ENCODE measurements at regions not wholly inside any gene's neighbourhood (a gene's known extent, or its start where the extent isn't known, plus 50 kb on each side); places are given as distances from the start of the nearest gene placed in this dataset.

DNA sequence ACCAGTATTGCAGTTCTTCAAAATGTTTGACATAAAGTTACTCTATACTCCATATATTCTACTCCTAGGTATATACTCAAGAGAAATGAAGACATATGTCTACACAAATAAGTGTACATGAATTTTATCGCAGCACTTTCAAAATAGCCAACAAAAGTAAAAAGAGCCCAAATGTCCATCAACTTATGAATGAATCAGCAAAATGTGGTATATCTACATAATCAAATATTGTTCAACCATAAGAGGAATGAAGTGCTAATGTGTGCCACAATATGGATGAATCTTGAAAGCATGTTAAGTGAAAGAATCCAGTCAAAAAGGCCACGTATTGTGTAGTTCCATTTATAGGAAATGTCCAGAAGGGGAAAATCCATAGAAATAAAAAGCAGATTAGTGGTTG is 98.6 kb upstream of the F3 start:
- H3K4me3 ChIP-seq (ENCODE audit: low read length in 2 of 2), result no peak overlapping the region
- no peaks in the 10 kb centered on the region for H3K4me1 ChIP-seq (ENCODE audit: insufficient read depth, low read length)
- Mint-ChIP-seq H3K36me3 (no peaks in the 10 kb centered on the region), H3K9me3 (peaks cover 0 to 4% (median 0%) of the 10 kb centered on the region in 8 donors), H3K27ac (no peak overlapping the region), H3K4me3 (no peak overlapping the region), H3K27me3 (no peaks in the 10 kb centered on the region), H3K4me1 (no peaks in the 10 kb centered on the region)
- DNase-seq, result no peak
- no peaks in the 10 kb centered on the region for H3K36me3 ChIP-seq (ENCODE audit: insufficient read depth, low read length)
- CTCF ChIA-PET (ENCODE audit: partially characterized antibody), result no interaction called here
- no peaks in the 10 kb centered on the region for H3K9me3 ChIP-seq (ENCODE audit: control insufficient read depth in 1 of 2, low read length in 2 of 2)
- no peak overlapping the region for H3K27ac ChIP-seq (ENCODE audit: low read depth, low read length)
- intact Hi-C loops (cut with micrococcal nuclease), result no loop called here
- no peaks in the 10 kb centered on the region for H3K27me3 ChIP-seq (ENCODE audit: insufficient read depth, low read length)
- POLR2A ChIA-PET (ENCODE audit: partially characterized antibody), result no interaction called here

DNA sequence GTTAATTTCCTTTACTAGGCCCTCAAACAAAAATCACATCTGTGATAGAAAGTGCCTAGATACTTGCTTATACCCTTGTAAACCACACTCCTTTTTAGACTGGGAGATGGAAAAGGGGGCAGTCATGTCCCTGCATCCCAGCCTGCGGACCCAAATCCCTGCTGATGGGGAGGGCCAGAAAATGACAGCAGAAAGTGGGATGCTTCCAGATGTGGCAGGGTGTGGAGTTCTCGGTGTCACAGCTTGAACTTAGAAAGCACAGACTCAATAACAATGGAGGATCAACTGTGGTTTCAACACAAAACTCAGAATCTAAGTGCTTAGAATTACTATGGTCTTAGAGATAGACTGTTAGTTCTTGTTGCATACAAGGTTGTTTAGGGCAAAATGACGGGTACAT is 95.6 kb upstream of the F3 start:
- Histone ChIP-seq H3K27ac (ENCODE audit: low read depth, low read length) (no peak overlapping the region), H3K4me3 (ENCODE audit: low read length in 2 of 2) (no peak overlapping the region), H3K9me3 (ENCODE audit: control insufficient read depth in 1 of 2, low read length in 2 of 2) (no peaks in the 10 kb centered on the region), H3K4me1 (ENCODE audit: insufficient read depth, low read length) (no peaks in the 10 kb centered on the region), H3K36me3 (ENCODE audit: insufficient read depth, low read length) (no peaks in the 10 kb centered on the region), H3K27me3 (ENCODE audit: insufficient read depth, low read length) (no peaks in the 10 kb centered on the region)
- H3K4me1 Mint-ChIP-seq, result no peaks in the 10 kb centered on the region
- no peak overlapping the region for H3K27ac Mint-ChIP-seq
- H3K27me3 Mint-ChIP-seq, result peaks cover 1 to 3% of the 10 kb centered on the region in 2 donors
- CTCF ChIA-PET (ENCODE audit: partially characterized antibody), result no interaction called here
- H3K9me3 Mint-ChIP-seq, result peaks cover 0 to 5% (median 0%) of the 10 kb centered on the region in 8 donors
- H3K36me3 Mint-ChIP-seq, result no peaks in the 10 kb centered on the region
- H3K4me3 Mint-ChIP-seq, result no peak overlapping the region
- no peak for DNase-seq
- intact Hi-C loops (cut with micrococcal nuclease), result no loop called here
- POLR2A ChIA-PET (ENCODE audit: partially characterized antibody), result no interaction called here

DNA sequence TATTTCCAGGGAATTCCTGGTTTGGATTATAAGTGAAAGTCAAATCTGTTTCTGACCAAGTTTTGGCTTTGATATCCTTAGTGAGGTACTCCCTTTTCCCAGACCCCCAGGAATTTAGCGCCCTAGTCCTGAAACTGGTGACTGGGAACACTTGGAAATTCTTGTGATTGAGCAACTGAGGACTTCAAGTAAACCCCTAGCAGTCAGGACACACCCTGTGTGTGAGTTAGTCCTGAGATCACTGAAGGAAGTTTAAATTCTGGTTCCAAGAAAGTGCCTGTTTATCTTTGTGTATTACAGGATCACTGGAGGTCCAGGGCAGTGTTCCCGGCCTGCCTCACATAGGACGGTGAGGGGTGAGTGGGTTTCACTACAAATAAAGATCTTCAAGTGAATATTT is 95.1 kb upstream of the F3 start:
- no peaks in the 10 kb centered on the region for H3K4me1 Mint-ChIP-seq
- no peak overlapping the region for H3K4me3 Mint-ChIP-seq
- H3K27ac Mint-ChIP-seq, result no peak overlapping the region
- H3K27me3 ChIP-seq (ENCODE audit: insufficient read depth, low read length), result no peaks in the 10 kb centered on the region
- no peak overlapping the region for H3K27ac ChIP-seq (ENCODE audit: low read depth, low read length)
- H3K27me3 Mint-ChIP-seq, result peaks cover 1 to 3% of the 10 kb centered on the region in 2 donors
- ChIA-PET POLR2A (ENCODE audit: partially characterized antibody) (no interaction called here), CTCF (ENCODE audit: partially characterized antibody) (no interaction called here)
- intact Hi-C loops (cut with micrococcal nuclease), result no loop called here
- H3K36me3 ChIP-seq (ENCODE audit: insufficient read depth, low read length), result no peaks in the 10 kb centered on the region
- H3K9me3 ChIP-seq (ENCODE audit: control insufficient read depth in 1 of 2, low read length in 2 of 2), result no peaks in the 10 kb centered on the region
- H3K4me1 ChIP-seq (ENCODE audit: insufficient read depth, low read length), result no peaks in the 10 kb centered on the region
- no peaks in the 10 kb centered on the region for H3K36me3 Mint-ChIP-seq
- no peak overlapping the region for H3K4me3 ChIP-seq (ENCODE audit: low read length in 2 of 2)
- DNase-seq, result no peak
- peaks cover 0 to 5% (median 0%) of the 10 kb centered on the region in 8 donors for H3K9me3 Mint-ChIP-seq

DNA sequence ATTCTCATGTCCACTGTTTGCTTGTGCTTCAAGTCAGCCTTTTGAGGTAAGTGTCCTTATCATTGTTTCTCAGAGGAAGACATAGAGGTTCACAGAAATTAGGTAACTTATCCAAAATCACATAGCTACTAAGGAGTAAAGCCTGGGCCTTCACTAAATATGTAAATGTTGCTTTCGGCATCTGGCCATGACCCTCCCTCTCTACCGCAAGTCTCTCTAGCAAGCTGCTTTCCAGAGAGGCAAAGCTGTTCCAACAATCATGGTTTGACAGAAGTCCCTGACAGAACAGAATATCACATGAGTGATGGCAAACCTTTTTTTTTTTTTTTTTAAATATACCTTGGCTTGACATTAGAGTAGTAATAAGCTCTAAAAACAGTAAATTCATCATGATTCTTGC is 94.5 kb upstream of the F3 start:
- peaks cover 0 to 5% (median 0%) of the 10 kb centered on the region in 8 donors for H3K9me3 Mint-ChIP-seq
- Histone ChIP-seq H3K4me3 (ENCODE audit: low read length in 2 of 2) (no peak overlapping the region), H3K27me3 (ENCODE audit: insufficient read depth, low read length) (no peaks in the 10 kb centered on the region), H3K27ac (ENCODE audit: low read depth, low read length) (no peak overlapping the region), H3K9me3 (ENCODE audit: control insufficient read depth in 1 of 2, low read length in 2 of 2) (no peaks in the 10 kb centered on the region), H3K36me3 (ENCODE audit: insufficient read depth, low read length) (no peaks in the 10 kb centered on the region), H3K4me1 (ENCODE audit: insufficient read depth, low read length) (no peaks in the 10 kb centered on the region)
- H3K4me1 Mint-ChIP-seq, result no peaks in the 10 kb centered on the region
- peaks cover 1 to 3% of the 10 kb centered on the region in 2 donors for H3K27me3 Mint-ChIP-seq
- no peak for DNase-seq
- H3K27ac Mint-ChIP-seq, result no peak overlapping the region
- intact Hi-C loops (cut with micrococcal nuclease), result no loop called here
- no peak overlapping the region for H3K4me3 Mint-ChIP-seq
- ChIA-PET POLR2A (ENCODE audit: partially characterized antibody) (no interaction called here), CTCF (ENCODE audit: partially characterized antibody) (no interaction called here)
- no peaks in the 10 kb centered on the region for H3K36me3 Mint-ChIP-seq

DNA sequence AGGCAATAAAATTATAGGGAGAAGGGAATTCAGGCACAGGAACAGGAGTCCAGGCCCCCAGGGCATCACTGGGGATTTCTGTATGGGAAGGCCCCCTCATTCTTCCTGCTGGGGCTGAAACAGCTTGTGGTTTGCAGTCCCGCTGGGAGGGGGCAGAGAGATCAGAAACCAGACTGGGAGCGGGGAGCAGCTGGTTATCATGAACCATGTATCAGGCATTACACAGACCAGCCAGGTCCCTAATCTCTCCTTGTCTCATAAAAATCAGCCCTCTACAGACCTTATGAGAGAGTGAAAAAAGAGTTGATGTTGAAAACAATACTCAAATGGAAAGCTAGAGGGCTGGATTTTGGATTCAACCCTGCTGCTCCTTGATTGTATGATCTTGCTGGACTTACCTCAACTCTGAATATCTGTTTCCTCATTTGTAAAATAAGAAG is 93.4 kb upstream of the F3 start:
- Mint-ChIP-seq H3K4me1 (no peaks in the 10 kb centered on the region), H3K27me3 (peaks cover 1 to 3% of the 10 kb centered on the region in 2 donors), H3K36me3 (no peaks in the 10 kb centered on the region), H3K9me3 (peaks cover 0 to 3% (median 0%) of the 10 kb centered on the region in 8 donors), H3K4me3 (no peak overlapping the region), H3K27ac (no peak overlapping the region)
- Histone ChIP-seq H3K9me3 (ENCODE audit: control insufficient read depth in 1 of 2, low read length in 2 of 2) (no peaks in the 10 kb centered on the region), H3K36me3 (ENCODE audit: insufficient read depth, low read length) (no peaks in the 10 kb centered on the region), H3K4me1 (ENCODE audit: insufficient read depth, low read length) (no peaks in the 10 kb centered on the region), H3K27ac (ENCODE audit: low read depth, low read length) (no peak overlapping the region), H3K4me3 (ENCODE audit: low read length in 2 of 2) (no peak overlapping the region), H3K27me3 (ENCODE audit: insufficient read depth, low read length) (peaks cover 4% of the 10 kb centered on the region)
- DNase-seq, result no peak
- intact Hi-C loops (cut with micrococcal nuclease), result no loop called here
- ChIA-PET CTCF (ENCODE audit: partially characterized antibody) (no interaction called here), POLR2A (ENCODE audit: partially characterized antibody) (interaction anchor here (0.6 kb wide), 1 partner anchor 301 kb away, joined by 4 read pairs; no protein-coding TSS in a partner anchor)

DNA sequence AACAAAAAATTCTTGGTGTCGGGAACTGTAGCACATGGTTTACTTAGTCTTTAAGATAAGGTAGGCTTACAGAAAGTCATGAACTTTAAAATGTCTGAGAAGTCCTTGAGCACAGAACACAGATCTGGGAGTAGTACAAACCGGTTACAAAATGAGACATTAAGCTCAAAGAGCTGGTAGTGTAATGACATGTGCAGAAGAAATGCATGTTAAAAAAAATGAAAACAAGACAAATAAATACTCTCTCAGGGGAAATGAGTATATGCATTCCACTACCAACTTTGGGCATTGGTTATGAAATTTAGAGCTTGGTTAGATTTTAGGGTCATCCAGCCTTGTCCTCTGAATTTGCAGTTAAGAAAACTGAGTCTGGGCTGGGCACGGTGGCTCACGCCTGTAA is 91.5 kb upstream of the F3 start:
- Mint-ChIP-seq H3K4me3 (no peak overlapping the region), H3K27me3 (peaks cover 1 to 3% of the 10 kb centered on the region in 2 donors), H3K9me3 (peaks cover 0 to 3% (median 0%) of the 10 kb centered on the region in 8 donors), H3K27ac (no peak overlapping the region), H3K36me3 (no peaks in the 10 kb centered on the region), H3K4me1 (no peaks in the 10 kb centered on the region)
- POLR2A ChIA-PET (ENCODE audit: partially characterized antibody), result no interaction called here
- Histone ChIP-seq H3K27ac (ENCODE audit: low read depth, low read length) (no peak overlapping the region), H3K27me3 (ENCODE audit: insufficient read depth, low read length) (peaks cover 6% of the 10 kb centered on the region), H3K4me3 (ENCODE audit: low read length in 2 of 2) (no peak overlapping the region), H3K4me1 (ENCODE audit: insufficient read depth, low read length) (no peaks in the 10 kb centered on the region), H3K9me3 (ENCODE audit: control insufficient read depth in 1 of 2, low read length in 2 of 2) (no peaks in the 10 kb centered on the region), H3K36me3 (ENCODE audit: insufficient read depth, low read length) (no peaks in the 10 kb centered on the region)
- CTCF ChIA-PET (ENCODE audit: partially characterized antibody), result no interaction called here
- no peak for DNase-seq
- intact Hi-C loops (cut with micrococcal nuclease), result no loop called here

DNA sequence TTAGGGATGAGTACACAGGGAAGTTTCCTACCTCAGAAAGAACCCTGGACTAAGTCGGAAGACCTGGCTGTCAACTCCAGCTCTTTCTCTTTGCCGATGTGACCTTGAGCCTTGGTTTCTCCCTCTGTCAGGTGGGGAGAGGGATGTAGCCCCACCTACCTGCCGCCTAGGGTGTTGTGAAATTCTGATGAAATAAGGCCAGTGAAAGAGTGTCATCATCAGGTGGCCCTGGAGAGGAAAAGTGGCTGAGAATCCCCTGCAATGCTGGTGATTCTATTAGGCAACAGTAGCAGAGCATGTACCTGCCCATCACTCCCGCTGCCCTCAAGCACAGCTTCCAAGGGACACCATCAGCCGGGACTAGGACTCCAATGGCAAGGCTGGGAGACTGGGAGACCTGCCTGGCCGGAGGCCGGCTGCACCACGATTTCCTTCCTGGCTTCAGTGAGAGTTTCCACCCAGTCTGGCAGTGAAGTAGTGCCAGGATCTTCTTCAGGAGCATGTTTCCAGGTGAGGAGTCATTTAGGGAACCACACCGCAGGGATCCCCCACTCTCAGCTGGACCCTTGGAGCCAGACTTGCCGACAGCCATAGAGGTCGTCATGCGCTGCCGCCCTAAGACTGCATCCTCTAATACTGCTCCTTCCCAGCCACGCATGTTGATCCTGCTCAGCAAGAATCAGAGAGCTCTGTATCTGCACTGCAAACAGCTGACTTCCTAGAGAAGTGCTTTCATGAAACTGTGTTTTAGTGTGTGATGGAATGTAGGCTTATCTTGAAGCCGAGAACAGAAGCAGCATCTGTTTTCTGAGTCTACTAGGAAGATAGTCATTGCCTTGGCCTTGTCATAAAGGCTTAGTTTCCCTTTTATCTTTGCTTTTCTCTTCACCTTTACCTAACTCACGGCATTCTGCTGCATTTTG is 88.0 kb upstream of the F3 start:
- H3K4me1 Mint-ChIP-seq, result no peaks in the 10 kb centered on the region
- POLR2A ChIA-PET (ENCODE audit: partially characterized antibody), result no interaction called here
- intact Hi-C loops (cut with micrococcal nuclease), result no loop called here
- Histone ChIP-seq H3K4me1 (ENCODE audit: insufficient read depth, low read length) (no peaks in the 10 kb centered on the region), H3K27ac (ENCODE audit: low read depth, low read length) (no peak overlapping the region), H3K4me3 (ENCODE audit: low read length in 2 of 2) (no peak overlapping the region), H3K27me3 (ENCODE audit: insufficient read depth, low read length) (peaks cover 6% of the 10 kb centered on the region), H3K36me3 (ENCODE audit: insufficient read depth, low read length) (no peaks in the 10 kb centered on the region), H3K9me3 (ENCODE audit: control insufficient read depth in 1 of 2, low read length in 2 of 2) (no peaks in the 10 kb centered on the region)
- DNase-seq, result no peak
- H3K36me3 Mint-ChIP-seq, result no peaks in the 10 kb centered on the region
- H3K27ac Mint-ChIP-seq, result no peak overlapping the region
- peaks cover 0 to 3% (median 0%) of the 10 kb centered on the region in 8 donors for H3K9me3 Mint-ChIP-seq
- H3K4me3 Mint-ChIP-seq, result no peak overlapping the region
- H3K27me3 Mint-ChIP-seq, result peaks cover 1 to 3% of the 10 kb centered on the region in 2 donors
- CTCF ChIA-PET (ENCODE audit: partially characterized antibody), result no interaction called here

Data from CD4-positive, alpha-beta memory T cell (primary cell).